ENCODE measurements at regions not wholly inside any gene's neighbourhood (a gene's known extent, or its start where the extent isn't known, plus 50 kb on each side); places are given as distances from the start of the nearest gene placed in this dataset.

- Histone ChIP-seq H3K4me1 (no peaks in the 10 kb centered on the region), H3K27me3 (no peaks in the 10 kb centered on the region), H3K9me3 (no peaks in the 10 kb centered on the region), H3K36me3 (no peaks in the 10 kb centered on the region), H3K4me3 (no peak overlapping the region), H3K27ac (no peak overlapping the region)
- intact Hi-C loops (cut with DNase I), result no loop called here
- WGBS, 2 donors, result 55 to 77% methylated on average over 3 of the region's 3 CpGs
- TF ChIP-seq POLR2A (IDR thresholded peaks at IDR 0.05) (no peak), CTCF (IDR thresholded peaks at IDR 0.05) (no peak), EP300 (IDR thresholded peaks at IDR 0.05) (no peak), POLR2AphosphoS5 (IDR thresholded peaks at IDR 0.05) (no peak)
- no peak for DNase-seq
These were observed 528.5 kb upstream of the ZP4 start for GRCh38 chr1:238419209-238419608.

- no peak for DNase-seq
- intact Hi-C loops (cut with DNase I), result no loop called here
- Histone ChIP-seq H3K27ac (peak overlapping the region in 1 of 4 donors; percentile 14), H3K4me1 (no peaks in the 10 kb centered on the region), H3K4me3 (no peak overlapping the region), H3K9me3 (no peaks in the 10 kb centered on the region), H3K36me3 (no peaks in the 10 kb centered on the region), H3K27me3 (no peaks in the 10 kb centered on the region)
- TF ChIP-seq POLR2A (IDR thresholded peaks at IDR 0.05) (no peak), POLR2AphosphoS5 (IDR thresholded peaks at IDR 0.05) (no peak), EP300 (IDR thresholded peaks at IDR 0.05) (no peak), CTCF (IDR thresholded peaks at IDR 0.05) (no peak)
- WGBS, 2 donors, result 57 to 84% methylated on average over 5 of the region's 5 CpGs
These were observed 519.2 kb upstream of the ZP4 start for GRCh38 chr1:238409932-238410331.

GRCh38 chr1:238409191-238409850 lies 518.6 kb upstream of the ZP4 start:
- no peaks in the 10 kb centered on the region for H3K36me3 ChIP-seq
- no peak overlapping the region for H3K4me3 ChIP-seq
- DNase-seq, result no peak
- no peaks in the 10 kb centered on the region for H3K27me3 ChIP-seq
- TF ChIP-seq EP300 (IDR thresholded peaks at IDR 0.05), result no peak
- TF ChIP-seq POLR2A (IDR thresholded peaks at IDR 0.05), result no peak
- TF ChIP-seq POLR2AphosphoS5 (IDR thresholded peaks at IDR 0.05), result no peak
- TF ChIP-seq CTCF (IDR thresholded peaks at IDR 0.05), result no peak
- intact Hi-C loops (cut with DNase I), result no loop called here
- H3K27ac ChIP-seq, result peak overlapping the region in 1 of 4 donors; percentile 14
- 57 to 80% methylated on average over 3 of the region's 3 CpGs for WGBS, 2 donors
- no peaks in the 10 kb centered on the region for H3K9me3 ChIP-seq
- H3K4me1 ChIP-seq, result no peaks in the 10 kb centered on the region

- Histone ChIP-seq H3K27me3 (no peaks in the 10 kb centered on the region), H3K4me1 (no peaks in the 10 kb centered on the region), H3K27ac (no peak overlapping the region), H3K4me3 (no peak overlapping the region), H3K9me3 (no peaks in the 10 kb centered on the region), H3K36me3 (no peaks in the 10 kb centered on the region)
- DNase-seq, result no peak
- 69 to 90% methylated on average over 3 of the region's 3 CpGs for WGBS, 2 donors
- intact Hi-C loops (cut with DNase I), result no loop called here
- TF ChIP-seq CTCF (IDR thresholded peaks at IDR 0.05), result no peak
- TF ChIP-seq POLR2AphosphoS5 (IDR thresholded peaks at IDR 0.05), result no peak
- TF ChIP-seq EP300 (IDR thresholded peaks at IDR 0.05), result no peak
- no peak for TF ChIP-seq POLR2A (IDR thresholded peaks at IDR 0.05)
These were observed 518.0 kb upstream of the ZP4 start for GRCh38 chr1:238408737-238409136.

Data from sigmoid colon (tissue), 6 donors.